ENCODE measurements at regions not wholly inside any gene's neighbourhood (a gene's known extent, or its start where the extent isn't known, plus 50 kb on each side); places are given as distances from the start of the nearest gene placed in this dataset.

DNA sequence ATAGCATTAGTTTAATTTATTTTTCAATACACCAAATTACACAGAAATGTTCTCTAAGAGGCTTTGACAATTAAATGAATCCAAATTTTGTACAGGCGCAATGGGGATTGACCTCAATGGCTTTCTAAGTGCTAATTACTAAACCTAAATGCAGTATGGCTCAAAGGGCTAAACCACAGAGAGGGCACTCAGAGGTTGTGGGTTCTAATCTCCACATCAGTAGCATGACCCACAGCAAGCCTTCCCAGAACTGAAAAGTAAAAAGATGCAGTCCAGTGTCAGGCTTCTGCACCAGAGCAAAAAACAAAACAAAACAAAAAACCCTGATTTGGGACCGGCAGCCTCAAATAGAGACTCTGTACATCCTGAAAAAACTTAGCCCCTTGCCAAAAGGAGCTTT, 579.2 kb upstream of the PKN2 start:
- TF ChIP-seq POLR2A (IDR thresholded peaks at IDR 0.05; ENCODE audit: low read depth, low read length) = no peak
- TF ChIP-seq TAF1 (IDR thresholded peaks at IDR 0.05; ENCODE audit: low read depth, low read length) = no peak
- TF ChIP-seq SPI1 (IDR thresholded peaks at IDR 0.05; ENCODE audit: low read depth, low read length) = no peak
- TF ChIP-seq PAX5 (IDR thresholded peaks at IDR 0.05; ENCODE audit: insufficient read depth, low read length, severe bottlenecking) = no peak
